B cell (primary cell): ENCODE measurements at regions not wholly inside any gene's neighbourhood (a gene's known extent, or its start where the extent isn't known, plus 50 kb on each side); places are given as distances from the start of the nearest gene placed in this dataset.
"Not testable (repeated sequence)": the region's sequence is repeated elsewhere in the genome, so short reads cannot be mapped to it uniquely, and the experiment has no call there.

Experiments used
- ATAC-seq: fragments of 200-7000 bp; cut with Tn5 transposase; one replicate; pipeline ENCODE4 v1.10.0; 2021; ENCODE audit warnings: low read depth, mild to moderate bottlenecking, moderate number of reproducible peaks, moderate library complexity
- CTCF ChIA-PET: fragments of 350-600 bp; sonication (Branson Sonifier 250); formaldehyde crosslinking; loops from one replicate; lab custom pipeline; 2021; ENCODE audit warnings: antibody characterized with exemption, inconsistent platforms; lab: Charles Lee
- POLR2A ChIA-PET: fragments of 350-600 bp; sonication (Branson Sonifier 250); formaldehyde crosslinking; loops from one replicate; lab custom pipeline; 2021; ENCODE audit warnings: antibody characterized with exemption; lab: Charles Lee
- DNase-seq: peaks from one replicate; pipeline ENCODE4 v3.0.0; 2013
- H2AFZ ChIP-seq: 2 replicates; pipeline ENCODE4 v1.6.1; 2012; ENCODE audit warnings: mild to moderate bottlenecking, low read depth, low read length; ENCODE audit not compliant: insufficient read depth, poor library complexity, severe bottlenecking
- H3K27ac ChIP-seq, 2 donors: 1 replicate in 1 of 2; 2 replicates in 1 of 2; pipeline ENCODE4 v1.5.1; 2012 to 2013; ENCODE audit warnings: low read length in 2 of 2, mild to moderate bottlenecking in 2 of 2, moderate library complexity in 1 of 2
- H3K27me3 ChIP-seq, 4 experiments: fragments of 200-600 bp in 1 of 4; sonication (generic) in 1 of 4; replicated peaks in 1 of 4; 1 replicate in 2 of 4; 2 replicates in 2 of 4; pipeline versions ENCODE4 v1.6.1 to v1.7.0; 2013 to 2016; ENCODE audit warnings: low read length in 3 of 4, mild to moderate bottlenecking in 2 of 4, mixed read lengths in 1 of 4, moderate library complexity in 1 of 4; ENCODE audit not compliant: insufficient read depth in 4 of 4, control insufficient read depth in 3 of 4; ENCODE audit errors: control extremely low read depth in 1 of 4
- H3K36me3 ChIP-seq, 2 experiments: replicated peaks in 1 of 2; 1 replicate in 1 of 2; 2 replicates in 1 of 2; pipeline versions ENCODE4 v1.6.1 to v1.7.1; 2013; ENCODE audit warnings: low read length in 1 of 2; ENCODE audit not compliant: insufficient read depth in 2 of 2, control insufficient read depth in 1 of 2; ENCODE audit errors: control extremely low read depth in 1 of 2, extremely low read depth in 1 of 2
- H3K4me1 ChIP-seq, 2 donors: fragments of 200-600 bp in 1 of 2; sonication (generic) in 1 of 2; 1 replicate in 1 of 2; 2 replicates in 1 of 2; pipeline versions ENCODE4 v1.5.1 to v1.6.1; 2013 to 2017; ENCODE audit warnings: low read length in 2 of 2; ENCODE audit not compliant: control insufficient read depth in 2 of 2, insufficient read depth in 2 of 2
- H3K4me2 ChIP-seq: replicated peaks from 2 replicates; pipeline ENCODE3; 2012; ENCODE audit warnings: mild to moderate bottlenecking, low read depth, low read length; ENCODE audit not compliant: poor library complexity, severe bottlenecking
- H3K4me3 ChIP-seq, 5 experiments: fragments of 200-600 bp in 1 of 5; sonication (generic) in 1 of 5; 1 replicate in 3 of 5; 2 replicates in 2 of 5; pipeline versions ENCODE4 v1.5.1 to v1.7.0; 2011 to 2016; ENCODE audit warnings: low read length in 4 of 5, mild to moderate bottlenecking in 4 of 5, low read depth in 2 of 5, control low read depth in 1 of 5, moderate library complexity in 1 of 5; ENCODE audit not compliant: insufficient read depth in 1 of 5; ENCODE audit errors: control extremely low read depth in 1 of 5, extremely low read depth in 1 of 5
- H3K79me2 ChIP-seq: fragments of 200-600 bp; sonication (generic); one replicate; pipeline ENCODE4 v1.6.0; 2016; ENCODE audit warnings: low read length; ENCODE audit not compliant: control insufficient read depth, insufficient read depth
- H3K9ac ChIP-seq: fragments of 200-600 bp; sonication (generic); 2 replicates; pipeline ENCODE4 v1.6.1; 2017; ENCODE audit warnings: mild to moderate bottlenecking, low read length, moderate library complexity
- H3K9me3 ChIP-seq, 3 donors: one replicate each; pipeline versions ENCODE4 v1.6.1 to v1.7.1; 2013; ENCODE audit warnings: low read length in 2 of 3; ENCODE audit not compliant: control insufficient read depth in 2 of 3, insufficient read depth in 1 of 3; ENCODE audit errors: control extremely low read depth in 1 of 3
- H4K20me1 ChIP-seq: 2 replicates; pipeline ENCODE4 v1.6.0; 2012; ENCODE audit warnings: mild to moderate bottlenecking, low read length; ENCODE audit not compliant: insufficient read depth, control insufficient read depth, poor library complexity, severe bottlenecking
- H3K27ac Mint-ChIP-seq: one replicate; pipeline ENCODE4 v1.8.0; 2021; ENCODE audit warnings: mixed read lengths
- H3K27me3 Mint-ChIP-seq: one replicate; pipeline ENCODE4 v1.8.0; 2021; ENCODE audit warnings: mixed read lengths
- H3K4me1 Mint-ChIP-seq: one replicate; pipeline ENCODE4 v1.8.0; 2021; ENCODE audit warnings: mixed read lengths
- H3K4me3 Mint-ChIP-seq: one replicate; pipeline ENCODE4 v1.8.0; 2021; ENCODE audit warnings: mixed read lengths
- H3K9me3 Mint-ChIP-seq: one replicate; pipeline ENCODE4 v1.8.0; 2022; ENCODE audit warnings: mixed read lengths; ENCODE audit not compliant: insufficient read depth
- EZH2 ChIP-seq: IDR thresholded peaks from 2 replicates; pipeline ENCODE4 v1.6.1; 2012; ENCODE audit warnings: borderline replicate concordance, low read depth, mild to moderate bottlenecking, moderate library complexity, low read length; ENCODE audit not compliant: insufficient read depth, poor library complexity, severe bottlenecking
- WGBS: methylation state at CpG from one replicate; pipeline ENCODE4 v1.1.5; 2013; ENCODE audit warnings: missing lambda C conversion rate; ENCODE audit not compliant: insufficient coverage; 5-methylcytosine and 5-hydroxymethylcytosine counted together
- intact Hi-C: fragments of 100-400 bp; cut with micrococcal nuclease; formaldehyde crosslinking; loops from one replicate; pipeline ENCODE4 v1.10.0; 2022
- TF ChIP-seq, protein P1 (sequence below): fragments of 200-600 bp; IDR thresholded peaks from one replicate; pipeline ENCODE4 v1.8.0; 2022; ENCODE audit warnings: antibody characterized with exemption, mild to moderate bottlenecking

DNA sequence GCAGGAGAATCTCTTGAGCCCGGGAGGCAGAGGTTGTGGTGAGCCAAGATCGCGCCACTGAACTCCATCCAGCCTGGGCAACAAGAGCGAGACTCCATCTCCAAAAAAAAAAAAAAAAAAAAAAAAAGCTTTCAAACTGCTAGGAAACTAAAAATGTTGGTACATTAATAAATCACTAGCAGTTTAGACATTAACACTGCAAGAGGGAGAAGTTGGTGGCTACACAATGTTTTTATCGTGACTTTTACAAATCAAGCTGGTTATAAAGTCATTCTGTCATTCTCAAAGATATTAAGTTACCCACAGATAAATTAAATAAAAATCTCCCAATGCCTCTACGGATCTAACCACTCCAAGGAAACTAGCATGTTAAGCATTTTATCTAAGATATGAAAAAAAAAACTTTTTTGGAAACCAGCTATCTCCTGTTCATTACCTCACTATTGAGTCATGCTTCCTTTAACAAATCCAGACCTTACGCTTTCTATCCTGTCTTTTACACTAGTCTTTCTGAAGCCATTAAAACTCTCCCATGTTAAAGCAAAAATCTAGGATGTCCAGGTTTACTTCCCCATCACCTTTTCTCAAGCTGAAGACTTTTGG is 85.9 kb upstream of the SMURF2 start:
- POLR2A ChIA-PET = no interaction called here
- no peak for TF ChIP-seq EZH2
- TF ChIP-seq, protein P1, sequence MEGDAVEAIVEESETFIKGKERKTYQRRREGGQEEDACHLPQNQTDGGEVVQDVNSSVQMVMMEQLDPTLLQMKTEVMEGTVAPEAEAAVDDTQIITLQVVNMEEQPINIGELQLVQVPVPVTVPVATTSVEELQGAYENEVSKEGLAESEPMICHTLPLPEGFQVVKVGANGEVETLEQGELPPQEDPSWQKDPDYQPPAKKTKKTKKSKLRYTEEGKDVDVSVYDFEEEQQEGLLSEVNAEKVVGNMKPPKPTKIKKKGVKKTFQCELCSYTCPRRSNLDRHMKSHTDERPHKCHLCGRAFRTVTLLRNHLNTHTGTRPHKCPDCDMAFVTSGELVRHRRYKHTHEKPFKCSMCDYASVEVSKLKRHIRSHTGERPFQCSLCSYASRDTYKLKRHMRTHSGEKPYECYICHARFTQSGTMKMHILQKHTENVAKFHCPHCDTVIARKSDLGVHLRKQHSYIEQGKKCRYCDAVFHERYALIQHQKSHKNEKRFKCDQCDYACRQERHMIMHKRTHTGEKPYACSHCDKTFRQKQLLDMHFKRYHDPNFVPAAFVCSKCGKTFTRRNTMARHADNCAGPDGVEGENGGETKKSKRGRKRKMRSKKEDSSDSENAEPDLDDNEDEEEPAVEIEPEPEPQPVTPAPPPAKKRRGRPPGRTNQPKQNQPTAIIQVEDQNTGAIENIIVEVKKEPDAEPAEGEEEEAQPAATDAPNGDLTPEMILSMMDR = no peak
- no peak overlapping the region for H2AFZ ChIP-seq
- no peaks in the 10 kb centered on the region for H3K79me2 ChIP-seq
- peaks cover 3 to 13% of the 10 kb centered on the region in 2 experiments for H3K36me3 ChIP-seq
- H3K9me3 ChIP-seq = no peaks in the 10 kb centered on the region
- H3K4me1 ChIP-seq = no peaks in the 10 kb centered on the region
- no peaks in the 10 kb centered on the region for H3K4me1 Mint-ChIP-seq
- CTCF ChIA-PET = no interaction called here
- no peaks in the 10 kb centered on the region for H3K27me3 Mint-ChIP-seq
- no peak for ATAC-seq
- no peaks in the 10 kb centered on the region for H4K20me1 ChIP-seq
- no peaks in the 10 kb centered on the region for H3K9me3 Mint-ChIP-seq
- H3K27ac ChIP-seq = no peak overlapping the region
- no peak for DNase-seq
- H3K9ac ChIP-seq = no peak overlapping the region
- H3K4me3 Mint-ChIP-seq = no peak overlapping the region
- no peak overlapping the region for H3K4me2 ChIP-seq
- no peak overlapping the region for H3K4me3 ChIP-seq
- intact Hi-C loops = no loop called here
- WGBS = 93% methylated on average over 3 of the region's 7 CpGs
- H3K27me3 ChIP-seq = no peaks in the 10 kb centered on the region
- no peak overlapping the region for H3K27ac Mint-ChIP-seq

DNA sequence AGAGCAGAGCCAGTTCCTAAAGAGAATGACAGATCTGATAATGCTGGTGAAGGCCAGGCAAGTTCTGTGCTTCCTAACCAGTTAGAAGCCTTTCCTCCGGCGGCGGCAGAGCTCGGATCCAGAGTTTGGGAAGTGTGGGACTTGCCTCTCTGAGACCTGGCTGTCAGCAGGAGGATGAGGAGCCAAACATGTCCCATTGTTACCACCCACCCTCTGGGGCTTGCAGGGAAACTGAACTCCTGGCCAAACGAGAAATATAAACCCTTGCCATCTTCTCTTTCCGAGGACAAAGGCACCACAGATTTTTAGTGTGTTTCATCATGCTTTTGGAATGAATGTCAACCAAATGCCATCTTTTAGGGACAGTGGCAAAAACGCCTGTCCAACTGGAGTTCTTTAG is 80.2 kb upstream of the SMURF2 start:
- no peaks in the 10 kb centered on the region for H3K36me3 ChIP-seq
- no peak overlapping the region for H2AFZ ChIP-seq
- peaks cover 4% of the 10 kb centered on the region for H3K4me1 Mint-ChIP-seq
- no peaks in the 10 kb centered on the region for H3K27me3 ChIP-seq
- H3K27ac Mint-ChIP-seq = no peak overlapping the region
- TF ChIP-seq, protein P1 = no peak
- no peak for TF ChIP-seq EZH2
- peaks cover 0 to 5% of the 10 kb centered on the region in 2 donors for H3K4me1 ChIP-seq
- ChIA-PET CTCF (no interaction called here), POLR2A (no interaction called here)
- H3K27ac ChIP-seq = no peak overlapping the region
- no peak overlapping the region for H3K4me3 ChIP-seq
- H3K9me3 Mint-ChIP-seq = no peaks in the 10 kb centered on the region
- intact Hi-C loops = no loop called here
- DNase-seq = no peak
- no peak overlapping the region for H3K4me2 ChIP-seq
- H4K20me1 ChIP-seq = no peaks in the 10 kb centered on the region
- no peak for ATAC-seq
- H3K9me3 ChIP-seq = no peaks in the 10 kb centered on the region
- H3K27me3 Mint-ChIP-seq = no peaks in the 10 kb centered on the region
- H3K9ac ChIP-seq = no peak overlapping the region
- H3K79me2 ChIP-seq = no peaks in the 10 kb centered on the region
- no peak overlapping the region for H3K4me3 Mint-ChIP-seq
- WGBS = 87% methylated on average over 3 of the region's 7 CpGs

- H3K27me3 Mint-ChIP-seq, ATAC-seq, intact Hi-C loops, POLR2A ChIA-PET, H3K27me3 ChIP-seq, H3K36me3 ChIP-seq, H3K4me1 Mint-ChIP-seq, DNase-seq, H2AFZ ChIP-seq, H3K79me2 ChIP-seq, H4K20me1 ChIP-seq, H3K4me3 Mint-ChIP-seq, H3K27ac Mint-ChIP-seq, H3K9me3 Mint-ChIP-seq, H3K4me1 ChIP-seq, H3K4me3 ChIP-seq, H3K4me2 ChIP-seq, H3K27ac ChIP-seq, CTCF ChIA-PET, H3K9me3 ChIP-seq, H3K9ac ChIP-seq: not testable (repeated sequence)
- no CpG with 5 or more reads among the region's 3 CpGs for WGBS
Observed at GRCh38 chr17:64741916-64742315, 79.8 kb upstream of the SMURF2 start.
